BE2C (cell line): ENCODE measurements at regions not wholly inside any gene's neighbourhood (a gene's known extent, or its start where the extent isn't known, plus 50 kb on each side); places are given as distances from the start of the nearest gene placed in this dataset.

Experiments used
- DNase-seq: peaks from one replicate; pipeline ENCODE4 v3.0.0-alpha.2; 2020
- H3K27me3 ChIP-seq: fragments of 250-450 bp; sonication (Bioruptor Pico); 2 replicates; pipeline ENCODE4 v1.5.1; 2020; ENCODE audit warnings: mild to moderate bottlenecking
- H3K36me3 ChIP-seq: fragments of 250-450 bp; sonication (Bioruptor Pico); 2 replicates; pipeline ENCODE4 v1.5.1; 2020; ENCODE audit warnings: mild to moderate bottlenecking
- H3K4me1 ChIP-seq: fragments of 250-450 bp; sonication (Bioruptor Pico); 2 replicates; pipeline ENCODE4 v1.5.1; 2020
- H3K4me3 ChIP-seq: 2 replicates; pipeline ENCODE4 v1.5.1; 2011; ENCODE audit warnings: low read depth, low read length
- H3K9me3 ChIP-seq: fragments of 250-450 bp; sonication (Bioruptor Pico); 2 replicates; pipeline ENCODE4 v1.5.1; 2020
- CTCF ChIP-seq: IDR thresholded peaks from 2 replicates; pipeline ENCODE4 v1.5.1; 2012; ENCODE audit warnings: mild to moderate bottlenecking, low read depth, low read length

GRCh38 chr2:220174826-220175225 is 547.4 kb downstream of the SLC4A3 start:
- Histone ChIP-seq H3K9me3 (no peaks in the 10 kb centered on the region), H3K36me3 (no peaks in the 10 kb centered on the region), H3K27me3 (no peaks in the 10 kb centered on the region), H3K4me1 (no peaks in the 10 kb centered on the region), H3K4me3 (no peak overlapping the region)
- no peak for TF ChIP-seq CTCF
- DNase-seq, result no peak

- H3K4me1 ChIP-seq, result no peaks in the 10 kb centered on the region
- no peaks in the 10 kb centered on the region for H3K36me3 ChIP-seq
- H3K4me3 ChIP-seq, result no peak overlapping the region
- no peaks in the 10 kb centered on the region for H3K9me3 ChIP-seq
- DNase-seq, result no peak
- TF ChIP-seq CTCF, result no peak
- no peaks in the 10 kb centered on the region for H3K27me3 ChIP-seq
Measured at GRCh38 chr2:220175967-220176366, 548.5 kb downstream of the SLC4A3 start.

GRCh38 chr2:220178991-220179695 is 551.7 kb downstream of the SLC4A3 start:
- DNase-seq, result no peak
- Histone ChIP-seq H3K36me3 (no peaks in the 10 kb centered on the region), H3K4me1 (no peaks in the 10 kb centered on the region), H3K9me3 (no peaks in the 10 kb centered on the region), H3K27me3 (no peaks in the 10 kb centered on the region), H3K4me3 (no peak overlapping the region)
- no peak for TF ChIP-seq CTCF

GRCh38 chr2:220181165-220181564 is 553.7 kb downstream of the SLC4A3 start:
- Histone ChIP-seq H3K36me3 (no peaks in the 10 kb centered on the region), H3K9me3 (no peaks in the 10 kb centered on the region), H3K4me3 (no peak overlapping the region), H3K27me3 (no peaks in the 10 kb centered on the region), H3K4me1 (no peaks in the 10 kb centered on the region)
- DNase-seq, result no peak
- TF ChIP-seq CTCF, result no peak

GRCh38 chr2:220182790-220183189 is 555.4 kb downstream of the SLC4A3 start:
- no peak for DNase-seq
- H3K9me3 ChIP-seq, result no peaks in the 10 kb centered on the region
- no peak for TF ChIP-seq CTCF
- H3K4me1 ChIP-seq, result no peaks in the 10 kb centered on the region
- no peak overlapping the region for H3K4me3 ChIP-seq
- no peaks in the 10 kb centered on the region for H3K36me3 ChIP-seq
- no peaks in the 10 kb centered on the region for H3K27me3 ChIP-seq

- Histone ChIP-seq H3K4me3 (no peak overlapping the region), H3K27me3 (no peaks in the 10 kb centered on the region), H3K9me3 (no peaks in the 10 kb centered on the region), H3K36me3 (no peaks in the 10 kb centered on the region), H3K4me1 (no peaks in the 10 kb centered on the region)
- DNase-seq, result no peak
- TF ChIP-seq CTCF, result no peak
Measured at GRCh38 chr2:220185766-220186305, 558.4 kb downstream of the SLC4A3 start.
